ENCODE measurements at regions not wholly inside any gene's neighbourhood (a gene's known extent, or its start where the extent isn't known, plus 50 kb on each side); places are given as distances from the start of the nearest gene placed in this dataset.

DNA sequence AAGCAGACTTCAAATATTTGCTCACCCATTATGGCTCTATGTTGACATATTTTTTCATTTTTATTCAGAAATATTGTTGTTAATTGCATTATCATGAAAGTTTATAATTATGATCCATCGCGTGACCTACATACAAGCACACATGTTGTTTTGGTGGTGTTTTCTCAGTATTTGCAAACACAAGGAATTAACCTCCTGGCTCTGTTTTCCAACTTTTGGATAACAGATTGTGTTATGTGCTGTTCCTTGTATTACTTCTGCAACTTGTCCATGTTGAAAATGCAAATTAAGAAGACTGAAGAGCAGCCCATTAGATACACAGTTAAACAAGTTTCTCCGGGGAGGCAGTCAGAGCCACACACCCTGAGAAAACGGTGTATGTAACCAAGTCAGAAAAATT, 201.2 kb downstream of the SEC23A start:
- DNase-seq (ENCODE audit: low read depth): no peak

DNA sequence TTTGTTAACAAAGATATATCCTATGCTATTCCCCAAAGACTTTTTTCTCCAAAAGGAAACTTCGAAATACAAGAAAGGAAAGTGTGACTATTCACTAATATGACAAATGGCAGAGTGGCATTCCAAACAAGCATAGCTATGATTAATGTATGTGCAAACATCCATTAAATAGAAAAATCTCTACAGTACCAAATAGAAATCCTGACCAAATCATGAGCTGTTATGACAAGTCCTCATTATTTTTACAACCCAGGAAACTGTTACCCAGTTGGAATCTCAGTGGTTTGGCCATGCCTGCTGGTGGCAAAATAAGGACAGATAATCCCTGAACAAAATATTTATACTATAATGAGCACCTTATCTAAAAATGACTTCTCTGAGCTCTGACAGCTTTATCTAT, 202.1 kb downstream of the SEC23A start:
- no peak for DNase-seq (ENCODE audit: low read depth)

DNA sequence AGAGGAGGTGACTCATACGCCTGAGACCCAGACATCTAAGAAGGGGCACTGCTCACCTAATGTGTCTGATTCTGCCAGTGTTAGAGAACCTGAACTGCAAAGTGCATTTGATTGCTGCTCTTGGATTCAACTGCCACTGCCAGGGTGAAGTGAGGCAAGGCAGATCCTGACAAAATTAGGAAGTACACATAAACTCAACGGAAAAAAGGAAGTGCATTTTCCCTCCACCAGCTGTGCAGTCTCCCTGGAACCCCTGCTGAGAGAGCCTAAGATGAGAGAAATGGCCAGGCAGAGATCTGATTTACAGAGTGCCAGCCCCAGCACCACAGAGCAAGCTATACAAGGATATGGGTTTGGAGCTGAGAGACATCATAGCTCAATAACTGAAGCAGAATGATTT, 215.3 kb downstream of the SEC23A start:
- DNase-seq (ENCODE audit: low read depth): no peak

DNA sequence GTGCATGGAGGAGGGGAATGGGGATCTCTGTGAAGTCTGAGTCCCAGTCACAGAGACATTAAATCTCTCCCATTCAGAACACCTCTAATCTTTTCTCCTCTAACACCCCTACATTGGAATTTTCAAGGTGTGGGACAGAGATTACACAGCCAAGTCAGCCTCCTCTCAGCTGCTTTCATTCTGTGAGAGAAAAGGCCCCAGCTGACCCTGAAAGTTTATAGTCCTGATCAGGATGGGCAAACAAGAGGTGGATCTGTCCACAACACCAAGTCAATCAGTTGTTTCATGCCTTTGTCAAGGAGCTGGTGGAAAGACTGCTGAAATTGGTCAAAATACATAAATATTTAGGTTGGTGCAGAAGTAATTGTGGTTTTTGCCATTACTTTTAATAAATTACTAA, 218.9 kb downstream of the SEC23A start:
- DNase-seq (ENCODE audit: low read depth): no peak

DNA sequence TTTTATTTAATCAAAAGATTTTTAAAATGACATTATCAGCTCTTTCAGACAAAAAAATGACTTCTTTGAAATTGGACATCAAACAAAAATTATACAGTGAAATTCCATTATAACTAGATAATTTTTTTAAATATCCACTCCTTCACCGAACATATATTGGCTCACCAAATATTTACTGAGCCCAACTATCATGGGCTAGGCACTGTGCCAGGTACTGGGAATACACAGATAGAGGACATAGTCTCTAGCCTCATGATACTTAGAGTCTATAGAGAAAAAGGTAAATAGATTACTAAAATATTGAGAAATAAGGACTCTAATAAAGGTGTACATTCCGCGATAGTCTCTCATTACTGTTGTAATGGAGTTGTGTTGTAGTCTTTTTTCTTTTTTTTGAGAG, 219.9 kb downstream of the SEC23A start:
- DNase-seq (ENCODE audit: low read depth): no peak

DNA sequence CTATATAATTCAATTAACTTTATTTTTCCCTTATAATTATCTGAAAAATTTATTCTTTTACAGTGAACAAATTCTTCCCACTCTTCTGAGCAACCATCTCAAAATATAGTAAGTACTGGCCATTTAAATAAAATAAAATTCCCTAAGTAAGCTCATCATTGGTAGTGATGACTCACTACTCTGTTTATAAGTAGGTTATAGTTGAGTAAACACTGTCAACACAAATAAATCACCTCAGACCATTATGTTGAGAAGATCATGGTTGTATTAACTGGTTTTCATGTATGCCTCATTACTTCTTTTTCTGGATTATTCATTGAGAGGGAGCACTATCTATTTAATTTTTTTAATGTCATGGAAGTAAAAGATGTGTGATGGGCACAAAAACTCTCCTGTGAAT, 220.5 kb downstream of the SEC23A start:
- no peak for DNase-seq (ENCODE audit: low read depth)

DNA sequence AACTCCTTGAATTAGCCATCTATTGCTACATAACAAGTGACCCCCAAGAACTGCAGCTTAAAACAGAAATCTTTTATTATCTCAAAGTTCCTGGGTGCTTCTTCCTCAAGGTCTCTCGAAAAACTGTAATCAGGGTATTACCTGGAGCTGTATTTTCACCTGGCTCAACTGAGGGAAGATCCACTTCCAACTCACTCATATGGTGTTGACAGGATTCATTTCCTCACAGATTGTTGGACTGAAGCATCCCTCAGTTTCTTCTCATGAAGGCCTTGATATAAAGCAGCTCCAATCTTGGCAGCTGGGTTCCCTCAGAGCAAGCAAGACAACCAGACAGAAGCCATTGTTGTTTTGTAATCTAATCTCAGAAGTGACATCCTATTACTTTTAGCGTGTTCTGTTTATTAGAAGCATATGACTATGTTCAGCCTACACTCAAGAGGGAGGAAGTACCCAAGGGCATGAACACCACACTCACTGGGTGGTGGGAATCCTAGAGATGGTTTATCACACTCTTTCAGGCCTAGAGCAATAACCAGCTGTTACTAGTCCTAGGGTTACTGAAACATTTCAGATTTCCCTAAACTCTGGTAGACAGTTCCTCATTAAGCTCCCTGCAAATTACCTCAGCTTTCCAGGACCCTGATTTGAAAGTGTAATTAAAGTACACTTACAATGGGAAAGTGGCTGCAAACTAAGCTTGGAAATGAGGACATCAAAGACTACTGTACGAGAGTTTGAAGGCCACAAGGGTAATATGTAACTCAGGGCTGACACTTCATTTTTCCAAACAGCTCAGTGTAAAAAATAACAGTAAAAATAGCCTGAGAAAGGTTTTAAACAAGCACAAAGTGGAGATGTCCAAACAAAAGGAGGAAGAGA, 222.2 kb downstream of the SEC23A start:
- no peak for DNase-seq (ENCODE audit: low read depth)

DNA sequence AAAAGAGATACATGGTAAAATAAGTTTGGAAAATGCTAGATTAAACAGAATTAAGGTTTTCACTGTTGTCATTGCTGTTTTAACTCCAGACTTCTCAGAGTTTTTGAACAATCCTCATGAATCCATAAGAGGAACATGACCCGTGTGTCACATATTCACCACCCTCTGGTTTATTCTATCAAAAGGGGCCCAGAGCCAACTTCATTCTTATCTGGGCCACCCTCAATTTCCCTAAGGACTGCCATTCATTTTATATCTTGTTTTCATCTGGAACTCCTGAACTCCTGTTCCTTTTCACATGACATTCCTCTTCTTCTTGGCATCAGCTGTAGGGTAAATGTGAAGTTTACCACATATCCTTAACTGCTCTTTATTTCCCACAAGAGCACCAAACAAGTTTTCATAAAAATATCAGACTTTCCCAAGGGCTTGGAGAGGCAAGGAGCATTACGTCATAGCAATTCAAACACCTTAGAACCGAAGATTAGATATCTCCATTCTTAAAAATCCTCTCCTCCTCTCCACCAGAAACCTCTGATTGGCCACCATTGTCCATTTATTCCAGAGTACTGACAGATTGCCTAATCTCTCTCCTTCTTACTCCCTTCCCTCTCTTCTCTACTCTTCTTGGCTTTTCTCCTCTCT, 225.2 kb downstream of the SEC23A start:
- DNase-seq (ENCODE audit: low read depth): no peak

DNA sequence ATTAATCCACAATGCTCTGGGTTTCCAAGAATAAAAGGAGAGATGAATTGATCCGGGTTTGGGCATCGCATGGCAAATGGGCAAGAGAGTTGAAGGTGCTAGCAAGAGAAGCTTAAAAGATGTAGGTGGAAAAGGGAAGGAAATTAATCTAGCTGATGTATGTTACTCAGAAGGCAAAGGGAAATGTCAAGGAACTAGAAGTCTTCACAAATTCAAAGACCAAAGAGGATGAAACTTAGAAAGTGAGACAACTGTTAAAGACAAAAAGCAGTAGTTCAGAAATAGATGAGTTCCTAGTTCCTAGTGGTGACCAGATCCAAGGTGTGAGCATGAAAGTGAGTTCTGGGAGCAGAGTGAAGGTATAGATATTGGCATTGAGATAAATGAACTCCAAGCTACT, 228.3 kb downstream of the SEC23A start:
- no peak for DNase-seq (ENCODE audit: low read depth)

DNA sequence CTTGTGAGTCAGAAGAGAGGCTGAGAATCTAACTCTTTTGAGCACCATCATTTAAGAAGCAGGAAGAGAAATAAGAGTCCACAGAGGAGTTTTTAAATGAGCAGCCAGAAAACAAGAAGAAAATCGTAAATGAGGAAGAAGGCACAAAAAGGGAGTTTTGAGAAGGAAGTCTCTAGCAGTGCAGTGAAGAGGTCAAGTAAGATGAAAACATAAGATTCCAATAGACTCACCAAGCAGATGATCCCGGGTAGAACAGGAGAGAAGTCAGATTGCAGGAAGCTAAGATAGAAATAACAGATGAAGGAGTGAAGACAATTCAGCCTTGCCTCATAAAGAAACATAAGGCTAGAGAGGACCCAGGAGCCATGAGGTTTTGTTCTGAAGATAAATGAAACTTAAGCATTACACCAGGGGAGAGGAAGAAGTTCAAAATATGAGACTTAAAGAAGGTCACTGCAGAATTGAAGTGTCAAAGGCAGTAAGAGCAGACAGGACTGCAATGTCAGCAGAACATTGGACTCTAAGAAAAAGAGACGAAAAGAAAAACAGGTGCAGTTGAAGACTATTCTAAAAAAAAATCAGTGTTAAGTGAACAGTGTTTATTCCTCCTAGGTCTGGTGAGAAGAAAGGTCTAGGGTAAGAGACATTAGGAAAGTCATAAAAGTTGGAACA, 229.0 kb downstream of the SEC23A start:
- DNase-seq (ENCODE audit: low read depth): no peak

DNA sequence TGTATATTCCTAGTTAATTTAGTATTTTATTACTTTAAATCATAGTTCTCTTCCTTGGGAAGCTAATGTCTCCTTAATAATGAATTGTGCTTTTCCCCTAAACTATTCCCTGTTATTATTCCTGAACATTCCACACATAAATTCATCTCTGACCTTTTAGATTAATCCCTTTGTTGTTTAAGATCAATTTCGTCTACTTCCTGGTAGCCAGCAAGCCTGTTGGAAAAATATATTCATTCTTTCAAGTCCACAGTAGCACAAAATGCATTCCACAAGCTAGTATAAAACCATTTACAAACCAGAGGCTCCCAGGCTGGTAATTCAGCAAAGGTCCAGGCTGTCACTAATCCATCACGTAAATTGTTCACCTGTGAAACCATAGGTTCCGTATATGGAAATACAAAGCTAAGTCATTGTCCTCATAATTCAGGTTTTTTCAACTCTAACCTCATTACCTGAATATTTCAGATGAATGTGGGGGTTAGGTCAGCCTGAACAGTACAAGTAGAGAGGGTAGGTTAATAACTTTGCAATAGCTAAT, 232.7 kb downstream of the SEC23A start:
- DNase-seq (ENCODE audit: low read depth): no peak

DNA sequence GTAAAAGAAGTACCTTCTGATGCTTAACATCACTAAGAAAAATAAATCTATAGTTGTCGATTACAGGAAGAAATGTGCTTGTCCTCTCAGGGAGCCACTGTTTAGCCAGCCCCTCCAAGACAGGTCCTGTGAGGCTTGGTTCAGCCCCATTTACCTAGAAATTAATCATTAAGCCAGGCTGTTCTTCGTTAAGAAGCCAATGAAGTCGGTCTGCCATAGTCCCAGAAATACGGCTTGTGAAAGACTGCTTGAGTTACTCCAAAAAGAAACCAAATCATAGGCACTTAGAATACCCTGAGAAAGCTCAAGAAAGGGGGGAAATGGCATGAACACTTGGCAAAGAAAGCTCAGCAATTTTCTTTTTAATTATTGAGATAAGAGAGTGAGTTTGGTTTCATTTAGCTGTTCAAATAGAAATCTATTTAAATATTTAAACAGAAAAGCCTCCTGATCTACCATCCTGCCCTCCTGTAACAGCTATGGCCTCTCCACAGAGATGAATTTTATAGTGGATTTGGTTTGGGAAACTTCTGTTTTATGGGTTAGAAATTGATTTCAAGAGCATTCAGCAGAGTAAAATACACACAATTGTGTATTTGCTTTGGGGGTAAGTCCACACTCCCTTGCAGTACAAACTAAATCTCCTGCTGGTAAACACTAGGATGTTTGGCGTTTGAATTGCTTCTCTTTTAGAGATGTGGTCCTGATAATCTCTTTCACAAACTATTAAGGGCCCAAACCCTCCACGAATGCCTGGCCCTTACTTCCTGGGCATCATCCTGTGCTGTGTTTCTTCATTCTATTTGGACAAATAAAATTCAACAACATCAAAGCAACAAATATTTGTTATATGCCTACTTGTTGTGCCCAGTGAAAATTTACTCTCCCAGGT, 234.4 kb downstream of the SEC23A start:
- DNase-seq (ENCODE audit: low read depth): no peak

DNA sequence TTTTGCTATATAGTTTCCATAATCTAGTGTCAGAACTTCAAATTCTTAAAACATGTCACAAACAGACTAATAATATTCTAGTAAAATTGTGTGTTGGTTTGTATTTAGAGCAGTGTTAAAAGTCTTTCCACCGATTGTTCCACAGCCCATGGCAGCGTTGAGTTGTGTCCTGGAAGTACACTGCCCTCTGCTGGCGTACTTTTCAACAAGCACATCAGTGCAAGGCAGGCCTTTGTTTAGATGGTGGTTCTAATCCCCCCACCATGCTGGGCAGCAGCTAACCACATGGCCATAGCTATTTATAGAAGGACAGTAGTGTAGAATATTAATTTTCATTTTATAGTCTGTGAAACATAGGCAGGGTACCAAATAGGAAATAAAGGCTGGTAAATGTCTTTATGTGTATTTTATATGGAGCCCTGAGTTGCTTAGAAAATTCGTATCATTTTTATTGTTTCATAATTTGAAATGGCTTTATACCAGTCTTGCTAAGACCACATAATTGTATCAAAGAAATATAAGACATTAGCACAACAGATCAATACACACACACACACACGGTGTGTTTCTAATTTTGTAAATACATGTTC, 235.4 kb downstream of the SEC23A start:
- peak; percentile 8 for DNase-seq (ENCODE audit: low read depth)

DNA sequence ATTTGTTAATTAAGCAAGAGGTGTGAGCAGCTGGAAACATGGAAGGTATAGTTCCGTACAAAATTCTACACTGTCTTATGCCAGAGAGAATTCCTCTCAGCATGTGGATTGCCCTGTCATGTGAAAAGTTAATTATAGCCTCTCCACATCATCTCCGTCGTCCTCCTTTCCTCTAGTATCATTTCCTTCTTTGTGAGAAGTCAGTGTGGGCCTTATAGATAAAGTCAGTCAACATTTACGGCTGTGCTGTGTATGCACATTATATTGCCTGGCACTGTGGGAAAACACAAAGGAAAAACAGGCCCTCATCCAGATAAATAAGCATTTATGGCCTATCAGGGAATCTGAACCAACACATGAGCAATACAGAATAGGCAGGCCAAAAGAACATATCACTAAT, 236.6 kb downstream of the SEC23A start:
- DNase-seq (ENCODE audit: low read depth): no peak

DNA sequence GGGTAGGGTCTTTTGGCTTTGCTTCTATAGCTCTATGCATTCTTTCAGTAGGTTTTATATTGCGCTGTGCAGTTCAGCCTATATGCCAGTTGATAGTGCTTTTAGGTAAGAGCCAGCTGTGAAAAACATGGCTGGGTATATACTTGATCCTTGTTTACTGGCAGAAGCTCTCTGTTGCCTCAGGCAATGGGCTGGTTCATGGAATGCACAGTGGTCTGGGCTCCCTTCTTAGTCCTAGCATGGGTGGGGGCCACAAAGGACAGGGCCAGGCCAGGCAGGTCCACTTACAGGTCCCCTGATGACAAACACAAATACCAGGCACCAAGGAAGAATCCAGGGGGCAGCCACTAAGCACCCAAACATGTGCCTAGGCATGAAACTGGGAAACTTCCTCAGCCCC, 240.7 kb downstream of the SEC23A start:
- no peak for DNase-seq (ENCODE audit: low read depth)

DNA sequence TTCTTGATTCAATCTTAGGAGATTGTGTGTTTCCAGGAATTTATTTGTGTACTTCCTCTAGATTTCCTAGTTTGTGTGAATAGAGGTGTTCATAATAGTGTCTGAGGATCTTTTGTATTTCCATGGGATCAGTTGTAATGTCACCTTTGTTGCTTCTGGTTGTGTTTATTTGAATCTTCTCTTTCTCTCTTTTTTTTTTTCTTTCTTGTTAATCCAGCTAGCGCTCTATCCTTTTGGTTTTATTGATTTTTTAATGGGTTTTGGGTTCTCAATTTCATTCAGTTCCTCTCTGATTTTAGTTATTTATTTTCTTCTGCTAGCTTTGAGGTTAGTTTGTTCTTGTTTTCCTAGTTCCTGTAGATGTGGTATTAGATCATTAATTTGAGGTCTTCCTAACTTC, 242.5 kb downstream of the SEC23A start:
- no peak for DNase-seq (ENCODE audit: low read depth)

DNA sequence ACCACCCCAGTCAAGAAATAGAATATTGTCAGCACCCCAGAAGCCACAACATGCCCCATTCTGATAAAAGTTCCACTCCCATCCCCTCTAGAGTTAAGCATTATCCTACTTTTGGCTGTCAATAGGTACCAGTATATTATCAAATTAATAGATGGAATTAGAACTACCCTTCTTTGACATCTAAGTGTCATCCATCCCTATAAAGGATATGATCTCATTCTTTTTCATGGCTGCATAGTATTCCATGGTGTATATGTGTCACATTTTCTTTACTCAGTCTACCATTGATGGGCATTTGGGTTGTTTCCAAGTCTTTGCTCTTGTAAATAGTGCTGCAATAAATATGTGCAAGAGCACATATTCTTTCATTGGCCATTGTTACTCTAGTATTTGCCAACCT, 246.2 kb downstream of the SEC23A start:
- DNase-seq (ENCODE audit: low read depth): no peak

DNA sequence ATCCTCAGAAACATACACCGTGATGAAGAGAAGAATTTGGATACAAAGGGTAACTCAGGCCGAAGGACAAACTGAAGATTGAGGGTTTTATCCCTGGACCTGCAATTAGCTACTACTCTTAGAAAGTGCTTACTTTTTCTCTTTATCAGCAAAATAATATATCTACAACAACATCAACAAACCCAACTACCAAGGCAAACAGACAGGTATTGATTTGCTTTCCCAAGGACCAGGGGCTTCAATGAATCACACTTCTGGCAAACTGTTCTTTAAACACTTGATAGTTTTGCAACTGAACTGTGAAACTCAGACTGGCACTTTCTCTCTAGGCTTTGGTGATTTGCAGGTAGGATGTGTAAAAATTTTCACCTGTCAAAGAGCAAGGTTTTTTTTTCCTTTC, 247.5 kb downstream of the SEC23A start:
- no peak for DNase-seq (ENCODE audit: low read depth)

DNA sequence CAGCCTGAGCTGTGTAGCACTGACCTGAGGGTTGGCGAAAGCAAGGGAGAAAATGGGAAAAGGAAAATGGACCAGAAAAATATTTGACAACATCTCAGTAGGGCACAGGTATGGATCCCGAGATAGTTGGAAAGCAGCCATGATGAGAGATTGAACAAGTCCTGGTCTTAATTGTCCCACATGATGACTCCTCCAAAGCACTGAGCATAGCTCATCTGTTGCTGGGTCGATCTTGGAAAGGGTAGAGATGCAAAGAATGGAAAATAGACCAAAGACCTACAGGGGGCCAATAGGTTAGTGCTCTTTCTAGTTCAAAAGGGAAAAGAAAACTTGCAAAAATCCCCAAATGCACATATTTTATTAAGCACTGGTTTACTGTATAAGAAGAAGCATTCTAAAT, 251.9 kb downstream of the SEC23A start:
- DNase-seq (ENCODE audit: low read depth): no peak

DNA sequence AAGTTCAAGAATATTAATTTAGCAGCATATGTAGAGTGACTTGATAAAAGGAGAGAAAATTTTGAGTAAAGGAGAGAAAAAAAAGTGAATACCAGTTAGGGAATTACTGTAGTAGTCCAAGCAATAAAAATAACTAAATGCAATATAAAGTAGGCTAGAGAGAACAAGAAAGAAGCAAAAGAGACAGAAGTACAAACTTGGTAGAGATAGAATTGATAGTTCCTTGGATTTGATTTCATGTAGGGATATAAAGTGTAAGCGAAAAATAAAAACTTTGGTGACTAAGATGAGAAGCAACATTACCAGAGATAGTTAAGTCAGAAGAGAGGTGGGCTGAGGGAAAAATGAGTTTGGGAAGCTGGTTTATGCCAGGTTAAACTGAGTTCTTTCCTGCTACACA, 252.4 kb downstream of the SEC23A start:
- DNase-seq (ENCODE audit: low read depth): no peak

DNA sequence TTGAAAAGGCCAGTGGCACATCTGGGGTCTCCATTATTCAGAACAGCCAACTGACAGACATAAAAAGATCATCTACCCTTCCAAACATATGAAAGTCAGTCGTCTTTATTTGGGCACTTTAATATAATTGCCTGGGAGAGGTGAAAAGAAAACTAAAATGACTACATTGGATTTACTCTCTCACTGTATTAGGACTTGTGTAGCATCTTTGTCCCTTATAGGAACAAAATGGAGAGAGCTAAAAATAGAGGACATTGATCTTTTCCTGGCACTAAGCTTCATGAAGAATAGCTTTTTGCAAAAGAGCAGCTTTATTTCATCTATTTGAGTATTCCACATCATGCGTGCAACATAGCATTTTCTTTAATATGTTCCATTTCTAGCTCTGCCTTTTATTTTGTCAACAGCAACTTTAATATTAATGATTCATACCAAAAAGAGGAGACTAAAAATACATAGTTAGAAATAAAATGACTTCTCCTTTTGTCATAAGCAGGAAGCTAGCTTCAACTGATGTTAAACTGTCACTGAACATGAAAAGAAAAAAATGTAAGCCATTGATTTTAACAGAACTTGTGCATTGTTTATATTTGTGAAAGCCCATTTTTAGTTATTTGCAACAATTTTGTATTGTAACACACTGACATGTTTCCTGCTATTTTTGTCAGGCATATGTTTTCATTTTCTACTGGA, 254.6 kb downstream of the SEC23A start:
- DNase-seq (ENCODE audit: low read depth): no peak

All from stimulated activated CD8-positive, alpha-beta memory T cell treated with anti-CD3 and anti-CD28 coated beads, Interleukin-7, amount 100 ng/mL, for 24 hours (primary cell).